ENCODE measurements at regions not wholly inside any gene's neighbourhood (a gene's known extent, or its start where the extent isn't known, plus 50 kb on each side); places are given as distances from the start of the nearest gene placed in this dataset.

GRCh38 chr3:104687362-104687761, 679.3 kb upstream of the ALCAM start:
- Histone ChIP-seq H3K36me3 (ENCODE audit: control insufficient read depth in 2 of 2, insufficient read depth in 2 of 2, low read length in 1 of 2) (no peaks in the 10 kb centered on the region), H3K4me1 (ENCODE audit: control insufficient read depth, insufficient read depth, low read length) (no peaks in the 10 kb centered on the region), H4K20me1 (ENCODE audit: control insufficient read depth, insufficient read depth) (no peaks in the 10 kb centered on the region), H3K9ac (ENCODE audit: control insufficient read depth, insufficient read depth, low read length) (no peak overlapping the region), H3K4me3 (no peak overlapping the region), H3K4me2 (ENCODE audit: control insufficient read depth, insufficient read depth) (no peak overlapping the region), H3K9me3 (replicated peaks; ENCODE audit: control insufficient read depth, insufficient read depth, low read length) (no peaks in the 10 kb centered on the region), H2AFZ (ENCODE audit: control insufficient read depth, low read depth, low read length) (no peak overlapping the region), H3K27me3 (replicated peaks in 1 of 2; ENCODE audit: control insufficient read depth in 2 of 2, insufficient read depth in 2 of 2, low read length in 1 of 2) (no peaks in the 10 kb centered on the region), H3K27ac (ENCODE audit: control insufficient read depth, insufficient read depth) (no peak overlapping the region), H3K79me2 (ENCODE audit: control insufficient read depth, insufficient read depth, low read length) (no peaks in the 10 kb centered on the region)
- ATAC-seq: no peak
- no TSS peak for BruUV-seq (replicated peaks)
- in situ Hi-C loops (cut with MboI): no loop called here
- CTCF ChIA-PET: no interaction called here
- WGBS (ENCODE audit: insufficient coverage, insufficient replicate concordance, low lambda C conversion rate, missing lambda C conversion rate): 74% methylated on average over 10 of the region's 11 CpGs
- POLR2A ChIA-PET: no interaction called here
- no peak for DNase-seq (ENCODE audit: low read depth, low spot score)
- FAIRE-seq: no peak
- TF ChIP-seq IRF4 (IDR thresholded peaks at IDR 0.05; ENCODE audit: low read depth, low read length) (no peak), JUNB (IDR thresholded peaks at IDR 0.05) (no peak), MAX (IDR thresholded peaks at IDR 0.05; ENCODE audit: low read depth, low read length) (no peak), IRF3 (IDR thresholded peaks at IDR 0.05) (no peak), NR2F1 (conservative IDR thresholded peaks at IDR 0.05) (no peak), USF1 (IDR thresholded peaks at IDR 0.05; ENCODE audit: borderline replicate concordance, extremely low read length, insufficient read depth, low read depth, low read length) (no peak), PAX5 (IDR thresholded peaks at IDR 0.05; ENCODE audit: borderline replicate concordance, low read depth, low read length) (no peak), MTA3 (IDR thresholded peaks at IDR 0.05; ENCODE audit: borderline replicate concordance, low read length) (no peak), PRDM15 (CRISPR knock-in tag; IDR thresholded peaks at IDR 0.05) (no peak), ZNF24 (IDR thresholded peaks at IDR 0.05) (no peak), MYC (IDR thresholded peaks at IDR 0.05; ENCODE audit: insufficient read depth, insufficient read length, insufficient replicate concordance, low read length, severe bottlenecking) (no peak), REST (IDR thresholded peaks at IDR 0.05; ENCODE audit: low read depth, low read length) (no peak)
- RAD21 ChIA-PET (ENCODE audit: unreplicated experiment): no interaction called here
- SMC1A ChIA-PET (ENCODE audit: uncharacterized antibody, unreplicated experiment): no interaction called here
- intact Hi-C loops (cut with micrococcal nuclease; ENCODE audit: unreplicated experiment): no loop called here
